ENCODE measurements at regions not wholly inside any gene's neighbourhood (a gene's known extent, or its start where the extent isn't known, plus 50 kb on each side); places are given as distances from the start of the nearest gene placed in this dataset.

DNA sequence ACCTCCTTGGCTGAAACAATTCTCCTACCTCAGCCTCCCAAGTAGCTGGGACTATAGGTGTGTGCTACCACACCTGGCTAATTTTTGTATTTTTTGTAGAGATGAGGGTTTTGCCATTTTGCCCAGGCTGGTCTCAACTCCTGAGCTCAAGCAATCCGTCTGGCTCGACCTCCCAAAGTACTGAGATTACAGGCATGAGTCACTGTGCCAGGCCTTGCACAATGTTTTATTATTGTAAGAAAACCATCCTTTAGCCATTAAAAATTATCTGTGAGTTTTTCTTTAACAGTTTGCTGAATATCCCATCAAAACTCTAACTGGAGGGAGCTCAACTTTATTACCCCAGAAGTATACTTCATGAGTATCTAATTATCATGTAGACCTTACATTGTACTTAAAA, 900.3 kb downstream of the PCDH7 start:
- TF ChIP-seq POLR2AphosphoS5 (IDR thresholded peaks at IDR 0.05) (no peak), POLR2A (IDR thresholded peaks at IDR 0.05) (no peak)
- TF ChIP-seq, protein P1, sequence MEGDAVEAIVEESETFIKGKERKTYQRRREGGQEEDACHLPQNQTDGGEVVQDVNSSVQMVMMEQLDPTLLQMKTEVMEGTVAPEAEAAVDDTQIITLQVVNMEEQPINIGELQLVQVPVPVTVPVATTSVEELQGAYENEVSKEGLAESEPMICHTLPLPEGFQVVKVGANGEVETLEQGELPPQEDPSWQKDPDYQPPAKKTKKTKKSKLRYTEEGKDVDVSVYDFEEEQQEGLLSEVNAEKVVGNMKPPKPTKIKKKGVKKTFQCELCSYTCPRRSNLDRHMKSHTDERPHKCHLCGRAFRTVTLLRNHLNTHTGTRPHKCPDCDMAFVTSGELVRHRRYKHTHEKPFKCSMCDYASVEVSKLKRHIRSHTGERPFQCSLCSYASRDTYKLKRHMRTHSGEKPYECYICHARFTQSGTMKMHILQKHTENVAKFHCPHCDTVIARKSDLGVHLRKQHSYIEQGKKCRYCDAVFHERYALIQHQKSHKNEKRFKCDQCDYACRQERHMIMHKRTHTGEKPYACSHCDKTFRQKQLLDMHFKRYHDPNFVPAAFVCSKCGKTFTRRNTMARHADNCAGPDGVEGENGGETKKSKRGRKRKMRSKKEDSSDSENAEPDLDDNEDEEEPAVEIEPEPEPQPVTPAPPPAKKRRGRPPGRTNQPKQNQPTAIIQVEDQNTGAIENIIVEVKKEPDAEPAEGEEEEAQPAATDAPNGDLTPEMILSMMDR (IDR thresholded peaks at IDR 0.05): no peak

All from stomach (tissue), 4 donors.